PFSK-1 (cell line): ENCODE measurements at regions not wholly inside any gene's neighbourhood (a gene's known extent, or its start where the extent isn't known, plus 50 kb on each side); places are given as distances from the start of the nearest gene placed in this dataset.

ENCODE experiments used
- FOXP2 ChIP-seq: optimal IDR thresholded peaks from 2 replicates; pipeline ENCODE3; 2011; ENCODE audit warnings: borderline replicate concordance, control low read depth, inconsistent platforms; ENCODE audit not compliant: insufficient read depth; ENCODE audit errors: extremely low read length, extremely low read depth
- POLR2AphosphoS5 ChIP-seq: IDR thresholded peaks from 2 replicates; pipeline ENCODE4 v1.6.1; 2012; ENCODE audit warnings: low read depth, mild to moderate bottlenecking, control low read depth, low read length, moderate library complexity
- REST ChIP-seq, 2 experiments: IDR thresholded peaks; 2 replicates each; pipeline versions ENCODE4 v1.6.1 to v1.8.0; 2011 to 2012; ENCODE audit warnings: low read depth in 2 of 2, low read length in 2 of 2, control low read depth in 1 of 2, inconsistent platforms in 1 of 2, mild to moderate bottlenecking in 1 of 2, moderate library complexity in 1 of 2; ENCODE audit not compliant: insufficient read depth in 1 of 2
- SIN3A ChIP-seq: IDR thresholded peaks from 2 replicates; pipeline ENCODE4 v1.6.1; 2012; ENCODE audit warnings: mild to moderate bottlenecking, low read length, moderate library complexity, borderline replicate concordance; ENCODE audit not compliant: insufficient read depth
- TAF1 ChIP-seq: IDR thresholded peaks from 2 replicates; pipeline ENCODE4 v1.6.1; 2012; ENCODE audit warnings: low read length, control low read depth, borderline replicate concordance; ENCODE audit not compliant: insufficient read depth

- TF ChIP-seq FOXP2 (no peak), REST (IDR thresholded peaks at IDR 0.05; ENCODE audit: insufficient read depth in 1 of 2, low read depth in 2 of 2, low read length in 2 of 2) (no peak), TAF1 (no peak), POLR2AphosphoS5 (no peak), SIN3A (no peak)
These were observed 385.4 kb upstream of the CNKSR2 start for GRCh38 chrX:20988804-20989203.

GRCh38 chrX:20988118-20988517 is 386.1 kb upstream of the CNKSR2 start:
- TF ChIP-seq REST (IDR thresholded peaks at IDR 0.05; ENCODE audit: insufficient read depth in 1 of 2, low read depth in 2 of 2, low read length in 2 of 2): no peak

GRCh38 chrX:20980426-20980825 is 393.8 kb upstream of the CNKSR2 start:
- TF ChIP-seq REST (IDR thresholded peaks at IDR 0.05; ENCODE audit: insufficient read depth in 1 of 2, low read depth in 2 of 2, low read length in 2 of 2) (no peak), FOXP2 (no peak), POLR2AphosphoS5 (no peak), SIN3A (no peak), TAF1 (no peak)

DNA sequence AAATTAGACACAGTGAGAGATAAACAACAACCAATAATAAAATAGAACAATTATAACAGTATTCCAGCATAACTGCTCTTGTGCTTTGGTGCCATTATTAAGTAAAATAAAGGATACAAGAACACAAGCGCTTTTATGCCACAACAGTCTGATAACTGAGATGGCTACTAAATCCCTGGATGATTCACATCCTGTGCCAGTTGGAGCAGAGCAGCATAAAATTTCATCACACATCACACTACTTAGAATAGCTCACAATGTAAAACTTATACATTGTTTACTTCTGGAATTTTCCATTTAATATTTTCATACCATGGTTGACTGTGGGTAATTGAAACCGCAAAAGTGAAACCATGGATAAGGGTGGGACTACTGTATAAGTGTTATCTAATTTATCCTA is 399.9 kb upstream of the CNKSR2 start:
- TF ChIP-seq TAF1: no peak
- no peak for TF ChIP-seq FOXP2
- TF ChIP-seq REST (IDR thresholded peaks at IDR 0.05; ENCODE audit: insufficient read depth in 1 of 2, low read depth in 2 of 2, low read length in 2 of 2): no peak
- TF ChIP-seq POLR2AphosphoS5: no peak
- TF ChIP-seq SIN3A: no peak

GRCh38 chrX:20973038-20973437 is 401.2 kb upstream of the CNKSR2 start:
- TF ChIP-seq REST (IDR thresholded peaks at IDR 0.05; ENCODE audit: insufficient read depth in 1 of 2, low read depth in 2 of 2, low read length in 2 of 2): no peak
